ENCODE measurements at regions not wholly inside any gene's neighbourhood (a gene's known extent, or its start where the extent isn't known, plus 50 kb on each side); places are given as distances from the start of the nearest gene placed in this dataset.

GRCh38 chr13:59480396-59481259 is 683.1 kb downstream of the DIAPH3 start:
- H3K4me3 Mint-ChIP-seq = no peak overlapping the region
- no peaks in the 10 kb centered on the region for H3K9me3 Mint-ChIP-seq
- H3K4me1 Mint-ChIP-seq (ENCODE audit: low read depth in 2 of 2) = no peaks in the 10 kb centered on the region
- H3K27ac Mint-ChIP-seq = no peak overlapping the region
- H3K36me3 Mint-ChIP-seq (ENCODE audit: insufficient read depth) = no peaks in the 10 kb centered on the region
- DNase-seq (no peak), ATAC-seq (replicated peaks) (no peak)
- H3K27me3 Mint-ChIP-seq = no peaks in the 10 kb centered on the region

GRCh38 chr13:59483501-59484145 is 680.1 kb downstream of the DIAPH3 start:
- Mint-ChIP-seq H3K4me3 (no peak overlapping the region), H3K4me1 (ENCODE audit: low read depth in 2 of 2) (no peaks in the 10 kb centered on the region), H3K27ac (no peak overlapping the region), H3K9me3 (no peaks in the 10 kb centered on the region), H3K36me3 (ENCODE audit: insufficient read depth) (no peaks in the 10 kb centered on the region), H3K27me3 (peaks cover 0 to 11% of the 10 kb centered on the region in 2 donors)
- ATAC-seq (replicated peaks) = no peak
- DNase-seq = no peak

- Mint-ChIP-seq H3K27ac (no peak overlapping the region), H3K36me3 (ENCODE audit: insufficient read depth) (no peaks in the 10 kb centered on the region), H3K27me3 (peaks cover 0 to 11% of the 10 kb centered on the region in 2 donors), H3K9me3 (no peaks in the 10 kb centered on the region), H3K4me3 (no peak overlapping the region), H3K4me1 (ENCODE audit: low read depth in 2 of 2) (no peaks in the 10 kb centered on the region)
- no peak for ATAC-seq (replicated peaks)
- DNase-seq = no peak
Observed at GRCh38 chr13:59487883-59488282, 675.8 kb downstream of the DIAPH3 start.

- H3K27ac Mint-ChIP-seq = no peak overlapping the region
- H3K27me3 Mint-ChIP-seq = peaks cover 0 to 11% of the 10 kb centered on the region in 2 donors
- DNase-seq (no peak), ATAC-seq (replicated peaks) (no peak)
- H3K4me3 Mint-ChIP-seq = no peak overlapping the region
- H3K36me3 Mint-ChIP-seq (ENCODE audit: insufficient read depth) = no peaks in the 10 kb centered on the region
- no peaks in the 10 kb centered on the region for H3K4me1 Mint-ChIP-seq (ENCODE audit: low read depth in 2 of 2)
- H3K9me3 Mint-ChIP-seq = no peaks in the 10 kb centered on the region
Observed at GRCh38 chr13:59488436-59488835, 675.3 kb downstream of the DIAPH3 start.

- DNase-seq = no peak
- Mint-ChIP-seq H3K4me3 (no peak overlapping the region), H3K4me1 (ENCODE audit: low read depth in 2 of 2) (no peaks in the 10 kb centered on the region), H3K27me3 (peaks cover 0 to 11% of the 10 kb centered on the region in 2 donors), H3K36me3 (ENCODE audit: insufficient read depth) (no peaks in the 10 kb centered on the region), H3K27ac (no peak overlapping the region), H3K9me3 (no peaks in the 10 kb centered on the region)
- no peak for ATAC-seq (replicated peaks)
Observed at GRCh38 chr13:59490651-59491050, 673.1 kb downstream of the DIAPH3 start.

GRCh38 chr13:59492030-59492636 is 671.6 kb downstream of the DIAPH3 start:
- H3K27ac Mint-ChIP-seq = no peak overlapping the region
- H3K27me3 Mint-ChIP-seq = peaks cover 0 to 7% of the 10 kb centered on the region in 2 donors
- H3K9me3 Mint-ChIP-seq = no peaks in the 10 kb centered on the region
- no peak overlapping the region for H3K4me3 Mint-ChIP-seq
- H3K4me1 Mint-ChIP-seq (ENCODE audit: low read depth in 2 of 2) = no peaks in the 10 kb centered on the region
- H3K36me3 Mint-ChIP-seq (ENCODE audit: insufficient read depth) = no peaks in the 10 kb centered on the region
- ATAC-seq (replicated peaks) = no peak
- DNase-seq = no peak

GRCh38 chr13:59493436-59493965 is 670.2 kb downstream of the DIAPH3 start:
- DNase-seq = no peak
- Mint-ChIP-seq H3K4me1 (ENCODE audit: low read depth in 2 of 2) (no peaks in the 10 kb centered on the region), H3K4me3 (no peak overlapping the region), H3K9me3 (no peaks in the 10 kb centered on the region), H3K36me3 (ENCODE audit: insufficient read depth) (no peaks in the 10 kb centered on the region), H3K27me3 (no peaks in the 10 kb centered on the region), H3K27ac (no peak overlapping the region)
- ATAC-seq (replicated peaks) = no peak

- no peak for ATAC-seq (replicated peaks)
Observed at GRCh38 chr13:59494151-59494550, 669.6 kb downstream of the DIAPH3 start.

GRCh38 chr13:59494560-59494970 is 669.2 kb downstream of the DIAPH3 start:
- ATAC-seq (replicated peaks) (no peak), DNase-seq (no peak)
- Mint-ChIP-seq H3K4me3 (no peak overlapping the region), H3K27ac (no peak overlapping the region), H3K4me1 (ENCODE audit: low read depth in 2 of 2) (no peaks in the 10 kb centered on the region), H3K9me3 (no peaks in the 10 kb centered on the region), H3K27me3 (peaks cover 0 to 3% of the 10 kb centered on the region in 2 donors), H3K36me3 (ENCODE audit: insufficient read depth) (no peaks in the 10 kb centered on the region)

More at GRCh38 chr13:59494151-59494550, 669.6 kb downstream of the DIAPH3 start:
- Mint-ChIP-seq H3K9me3 (no peaks in the 10 kb centered on the region), H3K36me3 (ENCODE audit: insufficient read depth) (no peaks in the 10 kb centered on the region), H3K4me1 (ENCODE audit: low read depth in 2 of 2) (no peaks in the 10 kb centered on the region), H3K27ac (no peak overlapping the region), H3K4me3 (no peak overlapping the region), H3K27me3 (no peaks in the 10 kb centered on the region)
- DNase-seq = no peak

GRCh38 chr13:59495299-59495698 is 668.4 kb downstream of the DIAPH3 start:
- Mint-ChIP-seq H3K4me3 (no peak overlapping the region), H3K27ac (no peak overlapping the region), H3K9me3 (no peaks in the 10 kb centered on the region), H3K4me1 (ENCODE audit: low read depth in 2 of 2) (no peaks in the 10 kb centered on the region), H3K36me3 (ENCODE audit: insufficient read depth) (no peaks in the 10 kb centered on the region), H3K27me3 (peaks cover 0 to 9% of the 10 kb centered on the region in 2 donors)
- DNase-seq = no peak
- ATAC-seq (replicated peaks) = no peak

GRCh38 chr13:59495936-59496512 is 667.7 kb downstream of the DIAPH3 start:
- ATAC-seq (replicated peaks) (no peak), DNase-seq (no peak)
- Mint-ChIP-seq H3K36me3 (ENCODE audit: insufficient read depth) (no peaks in the 10 kb centered on the region), H3K4me3 (no peak overlapping the region), H3K27ac (no peak overlapping the region), H3K9me3 (no peaks in the 10 kb centered on the region), H3K4me1 (ENCODE audit: low read depth in 2 of 2) (no peaks in the 10 kb centered on the region), H3K27me3 (peaks cover 0 to 11% of the 10 kb centered on the region in 2 donors)

- H3K4me3 Mint-ChIP-seq = no peak overlapping the region
- no peak overlapping the region for H3K27ac Mint-ChIP-seq
- H3K4me1 Mint-ChIP-seq (ENCODE audit: low read depth in 2 of 2) = no peaks in the 10 kb centered on the region
- DNase-seq (no peak), ATAC-seq (replicated peaks) (no peak)
- H3K36me3 Mint-ChIP-seq (ENCODE audit: insufficient read depth) = no peaks in the 10 kb centered on the region
- no peaks in the 10 kb centered on the region for H3K9me3 Mint-ChIP-seq
- H3K27me3 Mint-ChIP-seq = peaks cover 0 to 17% of the 10 kb centered on the region in 2 donors
Observed at GRCh38 chr13:59497621-59498247, 666.0 kb downstream of the DIAPH3 start.

- Mint-ChIP-seq H3K4me1 (ENCODE audit: low read depth in 2 of 2) (no peaks in the 10 kb centered on the region), H3K27me3 (peaks cover 0 to 17% of the 10 kb centered on the region in 2 donors), H3K27ac (no peak overlapping the region), H3K4me3 (no peak overlapping the region), H3K9me3 (no peaks in the 10 kb centered on the region), H3K36me3 (ENCODE audit: insufficient read depth) (no peaks in the 10 kb centered on the region)
- ATAC-seq (replicated peaks) (no peak), DNase-seq (no peak)
Observed at GRCh38 chr13:59501004-59501403, 662.7 kb downstream of the DIAPH3 start.

Data from effector memory CD8-positive, alpha-beta T cell (primary cell).